Endodermal cell (in vitro differentiated cells): ENCODE measurements at regions not wholly inside any gene's neighbourhood (a gene's known extent, or its start where the extent isn't known, plus 50 kb on each side); places are given as distances from the start of the nearest gene placed in this dataset.

ENCODE experiments used
- DNase-seq: peaks from one replicate; pipeline ENCODE4 v3.0.0-alpha.2; 2017
- H3K27ac ChIP-seq: 2 replicates; pipeline ENCODE4 v1.5.1; 2013; ENCODE audit warnings: mild to moderate bottlenecking, low read depth, low read length, moderate library complexity
- H3K27me3 ChIP-seq: 2 replicates; pipeline ENCODE4 v1.6.1; 2013; ENCODE audit warnings: mild to moderate bottlenecking, low read length, moderate library complexity; ENCODE audit not compliant: insufficient read depth, control insufficient read depth, poor library complexity, severe bottlenecking
- H3K36me3 ChIP-seq: 2 replicates; pipeline ENCODE4 v1.7.0; 2013; ENCODE audit warnings: mild to moderate bottlenecking, low read length, moderate library complexity; ENCODE audit not compliant: control insufficient read depth, insufficient read depth
- H3K4me1 ChIP-seq: one replicate; pipeline ENCODE4 v1.7.0; 2013; ENCODE audit warnings: low read length; ENCODE audit not compliant: control insufficient read depth, insufficient read depth
- H3K4me3 ChIP-seq: 2 replicates; pipeline ENCODE4 v1.5.1; 2013; ENCODE audit warnings: mild to moderate bottlenecking, low read length, moderate library complexity
- H3K9ac ChIP-seq: 2 replicates; pipeline ENCODE4 v1.6.1; 2013; ENCODE audit warnings: mild to moderate bottlenecking, low read length, moderate library complexity; ENCODE audit not compliant: poor library complexity, severe bottlenecking; ENCODE audit errors: extremely low read depth
- H3K9me3 ChIP-seq: 2 replicates; pipeline ENCODE4 v1.6.1; 2013; ENCODE audit warnings: mild to moderate bottlenecking, low read length, moderate library complexity; ENCODE audit not compliant: control insufficient read depth
- H3K27ac Mint-ChIP-seq: 2 replicates; pipeline ENCODE4 v1.8.0; 2020; ENCODE audit warnings: mixed read lengths
- H3K27me3 Mint-ChIP-seq: 2 replicates; pipeline ENCODE4 v1.8.0; 2021; ENCODE audit warnings: mild to moderate bottlenecking, mixed read lengths; ENCODE audit not compliant: insufficient read depth
- H3K36me3 Mint-ChIP-seq: 2 replicates; pipeline ENCODE4 v1.8.0; 2020; ENCODE audit warnings: low read depth, mixed read lengths
- H3K4me1 Mint-ChIP-seq: 2 replicates; pipeline ENCODE4 v1.8.0; 2020; ENCODE audit warnings: mixed read lengths
- H3K4me3 Mint-ChIP-seq: 2 replicates; pipeline ENCODE4 v1.8.0; 2020; ENCODE audit warnings: mild to moderate bottlenecking, moderate library complexity, mixed read lengths
- H3K9me3 Mint-ChIP-seq: 2 replicates; pipeline ENCODE4 v1.8.0; 2020; ENCODE audit warnings: mild to moderate bottlenecking, mixed read lengths
- WGBS, 2 experiments: methylation state at CpG; one replicate each; pipeline versions ENCODE4 v1.1.5 to v1.1.7; 2013; ENCODE audit warnings: missing lambda C conversion rate in 2 of 2, mixed read lengths in 1 of 2; ENCODE audit not compliant: insufficient coverage in 1 of 2, insufficient read length in 1 of 2; 5-methylcytosine and 5-hydroxymethylcytosine counted together
- TF ChIP-seq, protein P1 (sequence below): fragments of 200-600 bp; sonication (generic); conservative IDR thresholded peaks from 2 replicates; pipeline ENCODE4 v1.5.0; 2021; ENCODE audit warnings: antibody characterized with exemption, mild to moderate bottlenecking

DNA sequence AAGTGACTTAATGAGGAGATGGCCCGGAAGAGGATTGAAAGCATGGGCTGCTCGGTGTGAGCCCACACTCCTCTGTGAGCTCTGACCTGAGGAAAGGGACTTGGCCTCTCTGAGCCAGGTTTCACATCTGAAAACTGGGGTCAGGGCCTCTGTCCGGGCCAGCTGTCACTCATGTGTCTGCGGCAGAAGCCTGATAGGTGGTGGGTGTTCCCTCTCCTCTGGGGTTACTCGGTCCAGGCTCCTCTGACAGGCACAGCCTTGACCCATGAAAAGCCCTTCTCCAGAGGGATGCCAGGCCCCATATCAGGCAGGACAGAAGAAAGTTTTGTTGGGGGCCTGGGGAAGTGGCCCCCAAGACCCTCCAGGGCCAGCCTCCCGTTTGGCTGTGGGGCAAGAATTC is 131.4 kb downstream of the CHSY1 start:
- DNase-seq: peak; percentile 52
- Histone ChIP-seq H3K36me3 (no peaks in the 10 kb centered on the region), H3K9me3 (no peaks in the 10 kb centered on the region), H3K27ac (no peak overlapping the region), H3K9ac (no peak overlapping the region), H3K27me3 (no peaks in the 10 kb centered on the region), H3K4me1 (no peaks in the 10 kb centered on the region), H3K4me3 (no peak overlapping the region)
- Mint-ChIP-seq H3K4me3 (no peak overlapping the region), H3K36me3 (no peaks in the 10 kb centered on the region), H3K27me3 (peaks cover 3% of the 10 kb centered on the region), H3K9me3 (no peaks in the 10 kb centered on the region), H3K27ac (no peak overlapping the region), H3K4me1 (peaks cover 8% of the 10 kb centered on the region)
- TF ChIP-seq, protein P1, sequence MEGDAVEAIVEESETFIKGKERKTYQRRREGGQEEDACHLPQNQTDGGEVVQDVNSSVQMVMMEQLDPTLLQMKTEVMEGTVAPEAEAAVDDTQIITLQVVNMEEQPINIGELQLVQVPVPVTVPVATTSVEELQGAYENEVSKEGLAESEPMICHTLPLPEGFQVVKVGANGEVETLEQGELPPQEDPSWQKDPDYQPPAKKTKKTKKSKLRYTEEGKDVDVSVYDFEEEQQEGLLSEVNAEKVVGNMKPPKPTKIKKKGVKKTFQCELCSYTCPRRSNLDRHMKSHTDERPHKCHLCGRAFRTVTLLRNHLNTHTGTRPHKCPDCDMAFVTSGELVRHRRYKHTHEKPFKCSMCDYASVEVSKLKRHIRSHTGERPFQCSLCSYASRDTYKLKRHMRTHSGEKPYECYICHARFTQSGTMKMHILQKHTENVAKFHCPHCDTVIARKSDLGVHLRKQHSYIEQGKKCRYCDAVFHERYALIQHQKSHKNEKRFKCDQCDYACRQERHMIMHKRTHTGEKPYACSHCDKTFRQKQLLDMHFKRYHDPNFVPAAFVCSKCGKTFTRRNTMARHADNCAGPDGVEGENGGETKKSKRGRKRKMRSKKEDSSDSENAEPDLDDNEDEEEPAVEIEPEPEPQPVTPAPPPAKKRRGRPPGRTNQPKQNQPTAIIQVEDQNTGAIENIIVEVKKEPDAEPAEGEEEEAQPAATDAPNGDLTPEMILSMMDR: no peak
- 85 to 90% methylated on average over 6 of the region's 6 CpGs for WGBS, 2 experiments
